ENCODE measurements at regions not wholly inside any gene's neighbourhood (a gene's known extent, or its start where the extent isn't known, plus 50 kb on each side); places are given as distances from the start of the nearest gene placed in this dataset.

- TF ChIP-seq, protein P1, sequence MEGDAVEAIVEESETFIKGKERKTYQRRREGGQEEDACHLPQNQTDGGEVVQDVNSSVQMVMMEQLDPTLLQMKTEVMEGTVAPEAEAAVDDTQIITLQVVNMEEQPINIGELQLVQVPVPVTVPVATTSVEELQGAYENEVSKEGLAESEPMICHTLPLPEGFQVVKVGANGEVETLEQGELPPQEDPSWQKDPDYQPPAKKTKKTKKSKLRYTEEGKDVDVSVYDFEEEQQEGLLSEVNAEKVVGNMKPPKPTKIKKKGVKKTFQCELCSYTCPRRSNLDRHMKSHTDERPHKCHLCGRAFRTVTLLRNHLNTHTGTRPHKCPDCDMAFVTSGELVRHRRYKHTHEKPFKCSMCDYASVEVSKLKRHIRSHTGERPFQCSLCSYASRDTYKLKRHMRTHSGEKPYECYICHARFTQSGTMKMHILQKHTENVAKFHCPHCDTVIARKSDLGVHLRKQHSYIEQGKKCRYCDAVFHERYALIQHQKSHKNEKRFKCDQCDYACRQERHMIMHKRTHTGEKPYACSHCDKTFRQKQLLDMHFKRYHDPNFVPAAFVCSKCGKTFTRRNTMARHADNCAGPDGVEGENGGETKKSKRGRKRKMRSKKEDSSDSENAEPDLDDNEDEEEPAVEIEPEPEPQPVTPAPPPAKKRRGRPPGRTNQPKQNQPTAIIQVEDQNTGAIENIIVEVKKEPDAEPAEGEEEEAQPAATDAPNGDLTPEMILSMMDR (IDR thresholded peaks at IDR 0.05 in 4 of 5, conservative IDR thresholded peaks at IDR 0.05 in 1 of 5), result no peak
- no peak for TF ChIP-seq POLR2A (IDR thresholded peaks at IDR 0.05)
Observed at GRCh38 chr18:59087391-59087790, 52.3 kb upstream of the SEC11C start.
